ENCODE measurements at regions not wholly inside any gene's neighbourhood (a gene's known extent, or its start where the extent isn't known, plus 50 kb on each side); places are given as distances from the start of the nearest gene placed in this dataset.

GRCh38 chr7:82567841-82568240 is 124.3 kb upstream of the CACNA2D1 start:
- FAIRE-seq (no peak), DNase-seq (ENCODE audit: insufficient read length, low spot score) (no peak)

- FAIRE-seq (no peak), DNase-seq (ENCODE audit: insufficient read length, low spot score) (no peak)
Measured at GRCh38 chr7:82567356-82567755, 123.8 kb upstream of the CACNA2D1 start.

DNA sequence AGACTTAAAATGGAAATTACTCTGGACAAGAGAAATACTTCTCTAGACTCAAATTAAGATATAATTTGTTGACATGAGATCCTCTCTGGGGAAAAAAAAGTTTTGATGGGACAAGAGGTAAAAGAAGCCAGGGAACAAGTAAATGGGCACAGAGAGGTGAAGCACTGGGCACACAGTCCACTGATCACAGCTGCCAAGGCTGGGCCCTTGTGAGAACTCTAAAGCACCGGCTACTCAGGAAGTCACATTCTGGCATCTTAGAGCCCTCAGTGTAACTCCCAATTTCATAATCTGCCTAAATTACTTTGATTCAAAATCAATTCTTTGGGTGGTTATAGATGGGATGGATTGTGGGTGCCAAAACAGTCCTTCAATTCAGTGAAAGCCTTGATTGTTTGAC is 123.2 kb upstream of the CACNA2D1 start:
- no peak for DNase-seq (ENCODE audit: insufficient read length, low spot score)

GRCh38 chr7:82562716-82563404 is 119.3 kb upstream of the CACNA2D1 start:
- FAIRE-seq (no peak), DNase-seq (ENCODE audit: insufficient read length, low spot score) (peak; percentile 11)

More for the DNA sequence above, 123.2 kb upstream of the CACNA2D1 start:
- no peak for FAIRE-seq

DNA sequence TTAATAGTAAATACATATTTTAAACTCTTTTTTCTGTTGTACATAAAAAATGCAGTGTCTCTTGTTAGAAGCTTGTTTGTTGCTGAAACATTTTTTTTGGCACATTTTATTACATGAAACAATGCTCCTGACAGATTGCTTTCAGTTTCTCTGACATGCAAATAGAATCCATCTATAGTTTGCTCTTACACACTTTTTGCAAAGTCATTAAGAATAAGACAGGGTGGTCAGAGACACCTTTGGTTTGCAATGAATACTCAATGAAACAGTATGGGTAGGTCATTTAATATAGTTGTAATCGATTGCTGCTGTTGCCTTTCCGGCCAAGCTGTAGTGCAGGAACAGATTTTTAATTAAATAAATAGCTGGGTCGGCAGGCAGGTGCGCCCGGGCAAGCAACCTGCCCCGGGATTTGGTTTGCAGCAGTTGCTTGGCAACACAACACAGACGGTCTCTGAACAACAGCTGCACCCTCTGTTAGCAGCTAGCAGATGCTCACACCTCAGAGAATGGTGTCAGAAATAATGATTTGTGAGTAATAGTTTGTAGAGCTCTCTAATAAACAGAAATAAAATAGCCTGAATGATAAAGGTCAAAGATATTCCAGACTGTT is 115.7 kb upstream of the CACNA2D1 start:
- DNase-seq (ENCODE audit: insufficient read length, low spot score) (no peak), FAIRE-seq (no peak)

DNA sequence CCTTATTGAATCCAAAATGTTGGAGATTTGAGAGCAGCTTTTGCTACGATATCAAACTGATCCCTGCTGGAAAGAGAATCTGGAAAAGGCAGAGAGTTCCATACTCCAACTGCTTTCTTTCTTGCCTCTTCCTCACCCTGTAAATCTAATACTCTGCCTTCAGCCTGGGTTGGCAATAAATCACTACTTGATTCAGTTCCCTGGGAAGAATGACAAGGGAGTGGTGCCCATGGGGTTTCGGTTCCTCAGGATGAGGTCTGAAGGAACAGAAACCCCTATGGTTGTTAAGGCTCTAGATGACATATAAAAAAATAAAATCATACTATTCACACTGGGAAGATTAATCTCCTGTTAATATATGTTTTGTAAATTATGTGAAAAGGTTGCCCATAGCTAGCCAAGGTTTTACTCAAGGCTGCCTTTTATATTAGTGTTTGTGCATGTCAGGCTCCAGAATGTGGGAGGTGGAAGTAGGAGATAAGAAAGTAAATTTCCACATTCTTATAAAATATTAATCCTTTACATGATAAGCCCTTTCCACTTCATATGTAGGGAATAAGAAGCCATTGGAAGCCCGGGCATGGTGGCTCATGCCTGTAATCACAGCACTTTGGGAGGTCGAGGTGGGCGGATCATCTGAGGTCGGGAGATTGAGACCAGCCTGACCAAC is 106.2 kb upstream of the CACNA2D1 start:
- DNase-seq (ENCODE audit: insufficient read length, low spot score), result no peak
- FAIRE-seq, result no peak

GRCh38 chr7:82548141-82548688 is 104.6 kb upstream of the CACNA2D1 start:
- DNase-seq (ENCODE audit: insufficient read length, low spot score), result no peak
- no peak for FAIRE-seq

DNA sequence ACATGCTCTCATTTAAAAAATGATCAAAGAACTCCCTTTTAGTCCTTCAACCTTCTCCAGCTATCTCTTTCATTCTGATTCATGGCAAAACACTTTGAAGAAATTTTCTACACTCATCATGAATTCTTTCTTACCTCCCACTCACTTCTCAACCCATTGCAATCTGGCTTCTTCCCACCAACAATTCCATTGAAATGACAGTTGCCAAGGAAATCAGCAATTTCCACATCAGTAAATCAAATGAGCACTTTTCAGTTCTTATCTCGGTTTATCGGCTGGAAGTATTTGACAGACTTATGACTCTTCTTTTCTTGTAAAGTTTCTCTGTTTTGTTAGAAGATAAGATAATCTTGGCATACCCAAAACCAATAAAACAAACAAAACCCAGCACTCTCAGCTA is 99.1 kb upstream of the CACNA2D1 start:
- peak; percentile 5 for DNase-seq (ENCODE audit: insufficient read length, low spot score)
- FAIRE-seq, result no peak

DNA sequence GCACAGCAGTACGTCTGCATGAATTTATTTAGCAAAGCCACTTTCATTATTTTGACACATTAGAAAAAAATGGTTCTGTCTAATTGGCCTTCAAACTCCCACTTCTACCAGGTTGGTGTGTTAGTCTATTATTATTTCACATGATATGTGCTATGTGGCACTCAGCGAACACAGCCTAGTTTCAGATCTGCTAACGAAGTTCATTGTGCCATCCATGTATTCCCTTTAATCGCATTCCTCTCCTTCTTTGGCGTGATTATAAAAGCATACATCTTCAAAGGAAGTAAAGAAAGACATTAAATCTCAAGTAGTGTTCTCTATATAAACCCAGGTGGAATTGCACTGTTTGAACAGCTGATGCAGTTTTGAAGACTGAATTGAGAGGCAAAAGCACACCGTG is 96.4 kb upstream of the CACNA2D1 start:
- FAIRE-seq (no peak), DNase-seq (ENCODE audit: insufficient read length, low spot score) (no peak)

GRCh38 chr7:82534684-82535083 is 91.1 kb upstream of the CACNA2D1 start:
- FAIRE-seq (no peak), DNase-seq (ENCODE audit: insufficient read length, low spot score) (peak; percentile 5)

- no peak for FAIRE-seq
- DNase-seq (ENCODE audit: insufficient read length, low spot score), result no peak
Measured at GRCh38 chr7:82530361-82530760, 86.8 kb upstream of the CACNA2D1 start.

GRCh38 chr7:82528577-82529310 is 85.2 kb upstream of the CACNA2D1 start:
- FAIRE-seq, result no peak

GRCh38 chr7:82527851-82528250 is 84.3 kb upstream of the CACNA2D1 start:
- DNase-seq (ENCODE audit: insufficient read length, low spot score) (no peak), FAIRE-seq (no peak)

More at GRCh38 chr7:82528577-82529310, 85.2 kb upstream of the CACNA2D1 start:
- DNase-seq (ENCODE audit: insufficient read length, low spot score), result no peak

- FAIRE-seq (no peak), DNase-seq (ENCODE audit: insufficient read length, low spot score) (no peak)
Measured at GRCh38 chr7:82521906-82522445, 78.4 kb upstream of the CACNA2D1 start.

- FAIRE-seq (no peak), DNase-seq (ENCODE audit: insufficient read length, low spot score) (no peak)
Measured at GRCh38 chr7:82517050-82517449, 73.5 kb upstream of the CACNA2D1 start.

DNA sequence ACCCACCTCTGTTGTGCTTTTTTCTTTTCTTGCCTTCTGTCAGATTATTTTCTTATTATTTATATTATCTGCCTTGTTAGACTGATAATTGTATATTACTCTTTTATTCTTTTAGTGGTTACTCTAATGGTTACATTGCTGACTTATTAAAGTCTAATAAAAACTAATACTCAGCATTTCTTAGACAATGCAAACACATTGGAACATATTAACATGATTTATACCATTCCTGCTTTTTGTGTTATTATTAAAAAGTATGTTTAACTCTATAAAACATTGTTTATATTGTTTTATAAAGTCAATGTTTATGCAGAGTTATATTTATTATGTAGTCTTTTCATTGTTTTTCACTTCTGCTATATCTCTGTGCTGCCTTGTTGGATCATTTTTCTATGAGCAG is 68.0 kb upstream of the CACNA2D1 start:
- no peak for DNase-seq (ENCODE audit: insufficient read length, low spot score)
- FAIRE-seq, result no peak

DNA sequence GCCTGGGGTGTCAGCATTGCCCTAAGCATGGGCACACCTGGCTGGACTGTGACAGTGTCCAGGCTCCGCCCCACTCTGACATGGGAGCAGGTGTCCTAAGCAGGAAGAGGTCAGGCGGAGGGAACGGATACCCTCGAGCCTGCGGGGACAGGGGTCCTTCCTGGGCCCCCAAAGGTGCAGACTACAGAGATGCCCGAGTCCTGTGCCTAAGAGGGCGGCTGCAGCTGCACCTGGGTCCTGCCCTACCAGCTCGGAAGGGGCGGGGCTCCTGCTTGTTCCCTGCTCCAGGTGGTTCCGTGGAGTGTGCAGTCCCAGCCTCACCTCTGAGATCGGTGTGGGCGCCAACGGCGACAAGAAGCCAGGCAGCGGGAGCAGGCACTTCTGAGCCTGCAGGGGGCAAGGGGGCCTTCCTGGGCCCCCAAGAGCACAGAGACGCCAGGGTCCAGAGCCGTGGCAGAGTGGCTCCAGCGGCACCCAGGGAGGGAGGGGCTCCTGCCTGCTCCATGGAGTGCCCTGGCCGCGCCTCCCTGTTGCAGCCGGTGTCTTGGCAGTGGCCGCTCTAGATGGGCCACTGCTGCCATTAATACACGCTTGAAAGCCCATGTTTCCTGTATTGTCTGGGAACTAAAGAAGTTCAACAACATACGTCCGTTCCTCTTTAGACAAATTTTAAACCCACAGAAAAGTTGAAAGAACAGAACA is 64.5 kb upstream of the CACNA2D1 start:
- no peak for FAIRE-seq
- no peak for DNase-seq (ENCODE audit: insufficient read length, low spot score)

DNA sequence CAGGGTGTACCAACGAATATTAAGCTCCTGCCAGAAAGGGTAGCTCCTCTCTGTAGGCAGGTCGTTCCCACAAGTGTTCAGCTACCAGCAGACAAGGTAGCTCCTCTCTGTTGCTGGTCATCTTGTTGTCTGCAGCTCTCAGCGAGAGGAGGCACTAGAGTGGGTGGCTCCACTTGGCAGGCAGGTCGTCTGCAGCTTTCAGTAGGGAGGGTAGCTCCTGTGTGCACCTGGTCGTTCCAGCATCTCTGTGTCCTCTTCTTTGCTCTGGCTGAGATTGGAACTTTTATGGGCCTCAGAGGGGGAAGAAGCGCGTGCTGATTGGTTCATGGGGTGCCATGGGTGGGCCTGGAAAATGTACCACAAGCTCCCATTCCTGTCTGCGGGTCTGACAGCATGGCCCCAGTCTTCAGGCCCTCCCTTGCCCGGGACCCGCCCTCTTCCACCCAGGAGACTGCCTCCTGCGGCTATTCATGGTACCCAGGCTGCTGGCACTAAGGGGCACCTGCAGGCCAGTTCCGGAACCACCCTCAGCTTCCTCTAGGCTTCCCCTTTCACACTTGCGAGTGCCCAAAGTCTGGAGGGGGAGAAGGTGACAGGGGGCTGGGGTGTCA is 63.9 kb upstream of the CACNA2D1 start:
- DNase-seq (ENCODE audit: insufficient read length, low spot score), result no peak
- FAIRE-seq, result no peak

- DNase-seq (ENCODE audit: insufficient read length, low spot score) (no peak), FAIRE-seq (no peak)
Measured at GRCh38 chr7:82506702-82507101, 63.1 kb upstream of the CACNA2D1 start.

- FAIRE-seq (no peak), DNase-seq (ENCODE audit: insufficient read length, low spot score) (no peak)
Measured at GRCh38 chr7:82506208-82506607, 62.6 kb upstream of the CACNA2D1 start.

Measured in HTR-8/SVneo (cell line).